ENCODE measurements at regions not wholly inside any gene's neighbourhood (a gene's known extent, or its start where the extent isn't known, plus 50 kb on each side); places are given as distances from the start of the nearest gene placed in this dataset.
"Not testable (repeated sequence)": the region's sequence is repeated elsewhere in the genome, so short reads cannot be mapped to it uniquely, and the experiment has no call there.

DNA sequence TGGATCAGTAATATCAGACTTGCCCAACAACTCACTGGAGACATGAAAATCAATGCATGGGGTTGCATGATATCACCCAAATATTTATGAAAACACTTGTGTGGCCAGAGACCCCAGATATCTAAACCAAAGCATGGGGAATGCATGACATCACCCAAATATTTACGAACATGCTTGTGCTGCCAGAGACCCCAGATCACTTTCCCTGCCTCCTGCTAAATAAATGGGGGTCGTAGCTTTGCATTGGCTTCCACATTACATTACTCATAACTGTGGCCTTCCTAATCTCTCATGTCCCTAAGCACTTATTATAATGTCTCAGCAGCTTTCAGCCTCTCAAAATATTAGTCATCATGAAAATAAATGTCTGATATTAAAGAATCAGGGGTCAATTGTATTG, 838.0 kb upstream of the DEFB115 start:
- TF ChIP-seq, protein P1, sequence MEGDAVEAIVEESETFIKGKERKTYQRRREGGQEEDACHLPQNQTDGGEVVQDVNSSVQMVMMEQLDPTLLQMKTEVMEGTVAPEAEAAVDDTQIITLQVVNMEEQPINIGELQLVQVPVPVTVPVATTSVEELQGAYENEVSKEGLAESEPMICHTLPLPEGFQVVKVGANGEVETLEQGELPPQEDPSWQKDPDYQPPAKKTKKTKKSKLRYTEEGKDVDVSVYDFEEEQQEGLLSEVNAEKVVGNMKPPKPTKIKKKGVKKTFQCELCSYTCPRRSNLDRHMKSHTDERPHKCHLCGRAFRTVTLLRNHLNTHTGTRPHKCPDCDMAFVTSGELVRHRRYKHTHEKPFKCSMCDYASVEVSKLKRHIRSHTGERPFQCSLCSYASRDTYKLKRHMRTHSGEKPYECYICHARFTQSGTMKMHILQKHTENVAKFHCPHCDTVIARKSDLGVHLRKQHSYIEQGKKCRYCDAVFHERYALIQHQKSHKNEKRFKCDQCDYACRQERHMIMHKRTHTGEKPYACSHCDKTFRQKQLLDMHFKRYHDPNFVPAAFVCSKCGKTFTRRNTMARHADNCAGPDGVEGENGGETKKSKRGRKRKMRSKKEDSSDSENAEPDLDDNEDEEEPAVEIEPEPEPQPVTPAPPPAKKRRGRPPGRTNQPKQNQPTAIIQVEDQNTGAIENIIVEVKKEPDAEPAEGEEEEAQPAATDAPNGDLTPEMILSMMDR (conservative IDR thresholded peaks at IDR 0.05; ENCODE audit: low read depth, low read length), result no peak
- H3K4me3 ChIP-seq (ENCODE audit: low read length), result no peak overlapping the region
- DNase-seq (ENCODE audit: low read depth), result no peak

DNA sequence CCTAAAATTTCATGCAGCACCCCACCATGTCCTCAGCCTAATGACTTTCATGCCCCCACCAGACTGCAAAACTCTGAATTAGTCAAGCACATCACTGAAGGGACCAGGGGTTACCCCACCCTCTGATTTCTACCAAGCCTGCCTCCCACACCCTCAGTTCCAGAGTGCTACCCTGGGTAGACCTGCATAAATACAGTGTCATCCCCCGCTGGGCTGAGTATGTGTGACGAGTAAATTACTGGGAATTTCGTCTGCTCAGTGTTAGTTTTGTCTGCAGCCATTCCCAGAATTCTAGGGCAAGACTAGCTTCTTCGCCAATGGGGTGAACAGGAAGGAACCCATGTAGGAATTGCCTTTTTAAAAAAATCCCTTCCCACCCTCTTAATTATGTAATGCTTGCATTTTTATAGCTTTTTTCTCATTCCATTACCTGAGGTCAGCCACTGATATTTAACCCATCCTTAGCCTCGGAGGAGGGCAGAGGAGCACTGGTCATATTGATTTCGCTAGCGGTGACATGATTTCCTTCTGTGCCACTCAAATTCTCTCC, 837.5 kb upstream of the DEFB115 start:
- DNase-seq (ENCODE audit: low read depth); H3K4me3 ChIP-seq (ENCODE audit: low read length): not testable (repeated sequence)

All from retinal pigment epithelial cell (primary cell).